GM19438 (cell line): ENCODE measurements at regions not wholly inside any gene's neighbourhood (a gene's known extent, or its start where the extent isn't known, plus 50 kb on each side); places are given as distances from the start of the nearest gene placed in this dataset.
"Not testable (repeated sequence)": the region's sequence is repeated elsewhere in the genome, so short reads cannot be mapped to it uniquely, and the experiment has no call there.

Source experiments
- ATAC-seq: cut with Tn5 transposase; IDR thresholded peaks from one replicate; pipeline ENCODE4 v1.9.1; 2021; ENCODE audit warnings: low read depth; ENCODE audit not compliant: unreplicated experiment

- ATAC-seq: no peak
Observed at GRCh38 chr11:21710809-21711208, 482.1 kb upstream of the ANO5 start.

- no peak for ATAC-seq
Observed at GRCh38 chr11:21711341-21711740, 481.5 kb upstream of the ANO5 start.

- no peak for ATAC-seq
Observed at GRCh38 chr11:21723678-21724077, 469.2 kb upstream of the ANO5 start.

GRCh38 chr11:21727102-21727501 lies 465.8 kb upstream of the ANO5 start:
- no peak for ATAC-seq

GRCh38 chr11:21736404-21736803 lies 456.5 kb upstream of the ANO5 start:
- ATAC-seq: no peak

- not testable (repeated sequence) for ATAC-seq
Observed at GRCh38 chr11:21752475-21753243, 440.2 kb upstream of the ANO5 start.

GRCh38 chr11:21753244-21753767 lies 439.6 kb upstream of the ANO5 start:
- ATAC-seq: not testable (repeated sequence)

- no peak for ATAC-seq
Observed at GRCh38 chr11:21761000-21761399, 431.9 kb upstream of the ANO5 start.

GRCh38 chr11:21768388-21768787 lies 424.5 kb upstream of the ANO5 start:
- no peak for ATAC-seq

GRCh38 chr11:21769188-21769587 lies 423.7 kb upstream of the ANO5 start:
- no peak for ATAC-seq

GRCh38 chr11:21771097-21771496 lies 421.8 kb upstream of the ANO5 start:
- ATAC-seq: no peak

GRCh38 chr11:21774212-21774611 lies 418.7 kb upstream of the ANO5 start:
- ATAC-seq: no peak

- ATAC-seq: no peak
Observed at GRCh38 chr11:21775911-21776310, 417.0 kb upstream of the ANO5 start.

GRCh38 chr11:21783954-21784353 lies 408.9 kb upstream of the ANO5 start:
- ATAC-seq: no peak

- no peak for ATAC-seq
Observed at GRCh38 chr11:21785351-21785750, 407.5 kb upstream of the ANO5 start.

GRCh38 chr11:21794306-21794705 lies 398.6 kb upstream of the ANO5 start:
- no peak for ATAC-seq

GRCh38 chr11:21798216-21798615 lies 394.7 kb upstream of the ANO5 start:
- no peak for ATAC-seq

GRCh38 chr11:21804523-21804922 lies 388.4 kb upstream of the ANO5 start:
- ATAC-seq: not testable (repeated sequence)

GRCh38 chr11:21806508-21806907 lies 386.4 kb upstream of the ANO5 start:
- ATAC-seq: no peak

GRCh38 chr11:21806947-21807346 lies 385.9 kb upstream of the ANO5 start:
- no peak for ATAC-seq

- ATAC-seq: no peak
Observed at GRCh38 chr11:21807350-21807749, 385.5 kb upstream of the ANO5 start.

- no peak for ATAC-seq
Observed at GRCh38 chr11:21810650-21811049, 382.2 kb upstream of the ANO5 start.
